CD4-positive, alpha-beta T cell treated with Interferon alpha-2 for 1 hour (primary cell): ENCODE measurements at regions not wholly inside any gene's neighbourhood (a gene's known extent, or its start where the extent isn't known, plus 50 kb on each side); places are given as distances from the start of the nearest gene placed in this dataset.
"Not testable (repeated sequence)": the region's sequence is repeated elsewhere in the genome, so short reads cannot be mapped to it uniquely, and the experiment has no call there.

Source experiments
- DNase-seq, 2 donors: peaks; one replicate each; pipeline ENCODE4 v3.0.0-alpha.2; 2020 to 2022

DNA sequence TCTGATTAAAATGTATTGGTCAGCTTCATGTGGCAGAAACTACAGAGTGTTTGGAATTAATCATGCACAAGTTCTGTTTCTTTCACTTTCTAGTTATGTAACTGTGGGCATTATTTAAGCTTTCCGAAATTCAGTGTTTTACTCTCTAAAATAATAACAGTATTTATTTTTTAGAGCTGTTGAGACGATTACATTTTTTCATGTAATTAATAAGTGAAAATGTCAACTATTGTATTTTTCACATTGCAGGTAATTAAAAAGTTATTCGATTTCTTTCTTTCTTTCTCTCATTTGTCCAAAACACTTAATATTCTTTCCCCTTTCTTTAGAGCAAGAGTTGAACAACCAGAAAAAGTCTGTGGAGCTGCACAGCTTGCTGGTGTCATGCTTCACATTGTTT lies 559.4 kb upstream of the PCDH20 start:
- DNase-seq = no peak

GRCh38 chr13:61965756-61966155 lies 550.1 kb upstream of the PCDH20 start:
- no peak for DNase-seq

DNA sequence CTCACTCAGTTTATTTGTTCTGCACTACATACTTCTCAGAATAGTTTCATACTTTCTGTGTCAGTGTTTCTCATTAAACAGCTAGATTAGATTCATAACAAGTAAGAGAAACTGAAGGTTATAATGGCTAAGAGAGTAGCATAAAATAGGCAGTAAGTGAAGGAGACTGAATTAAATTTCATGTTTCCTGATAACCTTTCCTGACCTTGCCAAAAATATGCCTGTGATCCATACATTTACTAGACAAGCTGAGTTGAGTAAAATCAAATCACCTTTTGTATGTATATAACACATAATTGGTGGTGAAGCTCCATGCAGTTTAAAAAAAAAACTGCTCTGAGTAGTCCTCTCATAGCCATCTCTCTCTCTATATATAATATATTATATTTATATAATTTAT lies 545.3 kb upstream of the PCDH20 start:
- no peak for DNase-seq

DNA sequence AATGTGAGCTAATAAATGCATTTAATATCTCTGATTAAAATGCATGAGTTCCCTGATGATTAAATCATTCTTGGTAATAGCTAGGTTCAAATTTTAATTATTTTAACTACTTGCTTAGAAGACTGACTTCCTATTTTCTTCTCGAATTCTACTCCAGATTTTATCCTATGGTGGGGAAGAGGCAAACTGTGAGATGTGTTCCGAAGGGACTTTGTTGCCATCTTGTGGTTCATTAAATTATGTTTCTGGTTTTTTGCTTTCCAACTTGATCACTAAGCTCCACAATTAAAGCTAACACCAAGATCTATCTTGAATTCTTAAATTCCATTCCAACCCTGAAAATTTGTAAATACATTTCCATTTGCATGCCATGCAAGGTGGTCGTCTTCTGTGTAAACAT lies 538.4 kb upstream of the PCDH20 start:
- no peak for DNase-seq

GRCh38 chr13:61950828-61951227 lies 535.2 kb upstream of the PCDH20 start:
- no peak for DNase-seq

- no peak for DNase-seq
These were observed 528.8 kb upstream of the PCDH20 start for GRCh38 chr13:61944329-61944929.

DNA sequence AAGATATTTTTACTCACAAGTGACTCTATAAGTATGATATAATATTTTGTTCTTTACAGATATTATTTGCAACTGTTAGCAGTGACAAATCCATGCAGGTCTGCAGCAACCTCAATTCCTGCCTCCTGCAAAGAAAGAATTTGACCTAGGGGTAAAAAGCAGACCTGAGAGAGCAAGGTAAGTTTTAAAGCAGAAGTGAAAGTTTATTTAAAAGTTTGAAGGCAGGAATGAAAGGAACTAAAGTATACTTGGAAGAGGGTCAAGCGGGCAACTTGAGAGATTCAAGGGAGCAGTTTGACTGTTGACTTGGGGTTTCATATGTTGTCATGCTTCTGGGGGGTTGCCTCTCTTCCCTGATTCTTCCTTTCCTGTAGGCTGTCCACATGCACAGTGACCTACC lies 520.1 kb upstream of the PCDH20 start:
- DNase-seq = no peak

GRCh38 chr13:61927648-61928047 lies 512.0 kb upstream of the PCDH20 start:
- DNase-seq = no peak

DNA sequence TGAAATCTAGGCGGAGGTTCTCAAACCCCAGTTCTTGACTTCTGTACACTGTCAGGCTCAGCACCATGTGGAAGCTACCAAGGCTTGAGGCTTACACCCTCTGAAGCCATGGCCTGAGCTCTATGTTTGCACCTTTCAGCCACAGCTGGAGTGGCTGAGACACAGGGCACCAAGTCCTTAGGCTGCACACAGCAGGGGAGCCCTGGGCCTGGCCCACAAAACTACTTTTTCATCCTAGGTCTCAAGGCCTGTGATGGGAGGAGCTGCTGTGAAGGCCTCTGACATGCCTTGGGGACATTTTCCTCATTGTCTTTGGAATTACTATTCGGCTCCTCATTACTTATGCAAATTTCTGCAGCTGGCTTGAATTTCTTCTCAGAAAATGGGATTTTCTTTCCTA lies 503.2 kb upstream of the PCDH20 start:
- DNase-seq = no peak

- no peak for DNase-seq
These were observed 500.8 kb upstream of the PCDH20 start for GRCh38 chr13:61916483-61916882.

DNA sequence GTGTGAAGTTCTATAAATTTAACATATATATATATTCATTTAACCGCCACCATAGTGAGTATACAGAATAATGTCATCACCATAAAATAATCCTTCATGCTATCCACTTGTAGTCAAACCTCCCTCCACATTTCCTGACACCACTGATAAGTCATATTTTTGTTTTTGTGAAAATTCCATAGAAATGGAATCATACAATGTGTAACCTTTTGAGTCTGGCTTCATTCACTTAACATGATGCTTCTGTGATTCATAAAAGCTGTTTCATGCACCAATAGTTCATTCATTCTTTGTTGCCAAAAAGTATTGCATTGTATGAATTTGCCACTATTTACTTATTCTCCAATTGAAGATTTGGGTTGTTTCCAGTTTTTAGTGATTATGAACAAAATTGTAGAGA lies 497.5 kb upstream of the PCDH20 start:
- DNase-seq = no peak

GRCh38 chr13:61908906-61909615 lies 493.4 kb upstream of the PCDH20 start:
- no peak for DNase-seq

GRCh38 chr13:61905054-61905453 lies 489.4 kb upstream of the PCDH20 start:
- no peak for DNase-seq

- no peak for DNase-seq
These were observed 486.4 kb upstream of the PCDH20 start for GRCh38 chr13:61901946-61902541.

- DNase-seq = no peak
These were observed 484.4 kb upstream of the PCDH20 start for GRCh38 chr13:61900033-61900432.

DNA sequence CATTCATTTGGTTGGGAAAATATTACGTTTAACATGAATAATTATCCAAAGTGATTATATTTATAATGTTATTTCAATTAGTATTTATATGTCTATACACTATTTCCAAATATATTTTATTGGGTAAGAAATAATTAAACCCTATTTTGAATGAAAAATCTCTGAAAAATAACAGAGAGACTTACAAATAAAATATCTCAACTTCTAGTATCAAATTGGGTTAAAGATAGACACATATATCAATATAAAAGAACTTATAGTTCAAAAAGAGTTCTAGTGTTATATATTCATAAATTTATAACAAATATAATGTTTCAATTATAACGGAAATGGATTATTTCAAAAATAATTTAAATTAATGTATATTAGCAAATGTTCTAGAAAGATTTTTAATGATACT lies 482.6 kb upstream of the PCDH20 start:
- DNase-seq = no peak

GRCh38 chr13:61891401-61891800 lies 475.8 kb upstream of the PCDH20 start:
- no peak for DNase-seq

DNA sequence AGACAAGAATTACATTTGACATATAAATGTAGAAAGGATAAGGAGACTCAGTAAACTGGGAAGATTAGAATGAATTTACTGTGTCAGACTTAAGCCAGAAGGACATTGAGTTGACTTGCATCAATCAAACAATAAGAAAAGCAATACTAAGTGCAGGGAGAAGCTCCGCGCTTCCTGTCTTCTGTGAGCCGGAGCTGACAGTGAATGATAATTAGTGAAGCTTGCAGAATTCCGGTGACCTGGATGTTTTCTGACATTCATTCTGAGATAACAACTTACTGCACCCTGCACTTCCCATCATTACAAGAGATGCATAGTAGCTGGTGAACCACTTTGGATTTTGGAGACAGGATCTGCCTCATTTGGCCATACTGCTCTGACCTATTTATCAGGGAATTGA lies 469.2 kb upstream of the PCDH20 start:
- no peak for DNase-seq

DNA sequence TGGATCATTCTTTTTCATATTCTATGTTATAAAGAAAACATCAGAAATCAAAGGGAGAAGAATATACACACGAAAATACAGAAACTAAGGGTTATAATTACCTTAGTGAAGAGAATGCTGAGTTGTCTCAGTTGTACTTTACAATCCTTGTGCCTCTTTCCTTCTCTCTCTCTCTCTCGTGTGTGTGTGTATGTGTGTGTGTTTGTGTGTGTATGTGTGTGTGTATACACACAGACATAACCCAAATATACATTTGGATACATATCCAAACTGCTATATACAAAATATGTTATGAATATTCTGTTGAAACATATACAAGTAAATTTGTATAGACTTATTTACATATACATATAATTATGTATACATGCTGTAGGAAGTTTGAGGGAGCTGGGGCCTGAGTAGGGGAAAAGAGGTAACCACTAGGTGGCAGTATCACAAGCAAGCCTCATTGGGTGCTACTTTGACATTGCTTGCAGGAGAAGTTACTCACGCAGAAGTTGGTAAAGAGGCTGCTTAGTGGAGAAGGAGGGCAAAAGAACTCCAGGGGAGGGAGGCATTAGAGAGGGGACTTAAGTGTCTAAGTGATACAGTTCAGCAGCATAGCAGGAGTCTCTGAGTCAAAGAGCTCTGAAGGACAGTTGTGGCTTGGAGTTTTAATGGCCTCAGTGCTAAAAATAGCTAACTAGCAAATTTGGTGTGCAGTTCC lies 465.1 kb upstream of the PCDH20 start:
- DNase-seq = peak in 1 of 2 donors; percentile 6

GRCh38 chr13:61878565-61878964 lies 462.9 kb upstream of the PCDH20 start:
- DNase-seq = not testable (repeated sequence)

DNA sequence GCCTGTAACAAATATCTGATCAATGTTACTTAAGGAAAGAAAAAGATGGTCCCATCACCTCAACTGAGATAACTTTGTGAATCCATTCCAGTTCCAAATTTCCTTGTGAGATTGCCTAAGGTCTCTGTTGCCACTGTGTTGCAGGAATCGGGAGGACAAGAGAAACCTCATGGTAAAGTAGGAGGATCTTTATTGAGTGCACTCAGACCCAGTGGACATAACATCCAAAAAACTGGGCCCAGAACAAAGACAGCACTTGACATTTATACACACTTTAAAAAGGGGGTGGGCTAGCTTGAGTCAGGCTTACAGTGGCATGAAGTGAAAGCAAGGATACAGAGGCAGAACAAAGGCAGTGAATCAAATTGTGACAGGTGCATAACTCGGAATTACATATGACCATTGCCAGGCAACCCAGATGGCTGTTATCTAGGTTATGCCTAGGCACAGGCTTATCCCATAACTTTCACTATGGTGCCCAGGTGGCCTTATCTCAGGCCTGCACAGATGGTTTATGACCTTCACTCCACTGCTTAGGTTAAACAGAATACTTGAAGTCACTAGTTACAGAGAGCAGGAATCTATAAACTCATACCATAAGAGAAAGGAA lies 459.4 kb upstream of the PCDH20 start:
- no peak for DNase-seq

DNA sequence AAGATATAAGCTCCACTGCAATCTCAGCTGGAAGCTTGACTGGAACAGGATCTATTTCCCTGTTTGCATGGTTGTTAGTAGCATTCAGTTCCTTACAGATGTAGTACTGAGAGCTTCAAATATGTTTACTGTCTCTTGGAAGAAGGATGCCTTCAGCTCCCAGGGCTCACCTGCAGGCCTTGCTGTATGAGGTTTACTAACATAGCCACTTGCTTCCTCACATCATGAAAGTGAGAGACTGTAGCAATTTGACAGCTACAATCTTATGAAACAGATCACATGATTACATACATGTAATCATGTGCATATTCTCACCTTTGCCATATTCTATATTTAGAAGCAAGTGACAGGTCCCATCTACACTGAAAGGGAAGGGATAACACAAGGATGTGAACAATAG lies 458.1 kb upstream of the PCDH20 start:
- no peak for DNase-seq

GRCh38 chr13:61857198-61857597 lies 441.5 kb upstream of the PCDH20 start:
- DNase-seq = no peak
